GM20431 (cell line): ENCODE measurements at regions not wholly inside any gene's neighbourhood (a gene's known extent, or its start where the extent isn't known, plus 50 kb on each side); places are given as distances from the start of the nearest gene placed in this dataset.

Experiments used
- in situ Hi-C: fragments of 300-500 bp; cut with MseI, MboI; formaldehyde crosslinking; loops from one replicate; pipeline ENCODE4 v1.15.0; 2020; ENCODE audit warnings: low sequenced_read_pairs; ENCODE audit not compliant: unreplicated experiment

- in situ Hi-C loops: no loop called here
Measured at GRCh38 chr14:76929927-76930326, 98.6 kb downstream of the IRF2BPL start.

- in situ Hi-C loops: no loop called here
Measured at GRCh38 chr14:76927971-76928700, 100.4 kb downstream of the IRF2BPL start.

GRCh38 chr14:76926521-76927251 lies 100.5 kb downstream of the LRRC74A start:
- in situ Hi-C loops: no loop called here

GRCh38 chr14:76925097-76925441 lies 98.9 kb downstream of the LRRC74A start:
- in situ Hi-C loops: no loop called here

DNA sequence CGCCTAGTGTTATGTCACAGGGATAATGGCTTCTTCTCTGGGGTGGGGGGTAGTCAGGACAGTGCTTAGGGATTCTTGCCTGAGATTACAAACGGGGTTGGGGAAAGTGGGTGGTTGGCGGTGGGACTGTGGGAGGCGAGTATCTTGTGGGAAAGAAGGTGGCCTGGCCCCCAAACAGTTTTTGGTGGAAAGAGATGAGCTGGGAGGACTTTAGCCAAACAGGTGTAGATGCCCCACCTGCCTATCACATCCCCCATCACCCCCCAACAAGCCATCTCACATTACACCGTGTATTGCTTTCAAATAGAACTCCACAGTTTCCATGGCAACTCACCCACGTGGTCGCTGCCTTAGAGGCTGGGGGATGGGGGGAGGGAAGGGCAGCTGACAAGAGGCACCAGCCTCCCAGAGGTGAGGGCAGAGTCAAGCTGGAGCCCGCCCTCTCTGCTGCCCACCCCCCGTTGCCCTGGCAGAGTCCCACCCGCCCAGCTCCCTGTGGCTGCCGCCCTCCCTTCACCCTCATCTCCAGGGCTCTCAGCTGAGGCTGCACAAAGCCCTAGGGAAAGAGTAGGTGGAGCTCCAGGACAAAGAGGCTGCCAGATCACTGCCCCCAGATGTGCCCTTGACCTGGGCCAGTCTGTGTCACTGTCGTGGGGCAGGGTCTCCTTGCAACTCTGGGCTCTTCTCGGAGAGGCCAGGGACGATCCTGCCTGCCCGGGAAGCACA lies 98.3 kb downstream of the LRRC74A start:
- in situ Hi-C loops: no loop called here

- in situ Hi-C loops: no loop called here
Measured at GRCh38 chr14:76923431-76924370, 97.5 kb downstream of the LRRC74A start.

- in situ Hi-C loops: no loop called here
Measured at GRCh38 chr14:76922584-76922983, 96.4 kb downstream of the LRRC74A start.

GRCh38 chr14:76922092-76922491 lies 95.9 kb downstream of the LRRC74A start:
- in situ Hi-C loops: no loop called here

- in situ Hi-C loops: no loop called here
Measured at GRCh38 chr14:76921088-76921399, 94.8 kb downstream of the LRRC74A start.

GRCh38 chr14:76920331-76921087 lies 94.3 kb downstream of the LRRC74A start:
- in situ Hi-C loops: no loop called here

DNA sequence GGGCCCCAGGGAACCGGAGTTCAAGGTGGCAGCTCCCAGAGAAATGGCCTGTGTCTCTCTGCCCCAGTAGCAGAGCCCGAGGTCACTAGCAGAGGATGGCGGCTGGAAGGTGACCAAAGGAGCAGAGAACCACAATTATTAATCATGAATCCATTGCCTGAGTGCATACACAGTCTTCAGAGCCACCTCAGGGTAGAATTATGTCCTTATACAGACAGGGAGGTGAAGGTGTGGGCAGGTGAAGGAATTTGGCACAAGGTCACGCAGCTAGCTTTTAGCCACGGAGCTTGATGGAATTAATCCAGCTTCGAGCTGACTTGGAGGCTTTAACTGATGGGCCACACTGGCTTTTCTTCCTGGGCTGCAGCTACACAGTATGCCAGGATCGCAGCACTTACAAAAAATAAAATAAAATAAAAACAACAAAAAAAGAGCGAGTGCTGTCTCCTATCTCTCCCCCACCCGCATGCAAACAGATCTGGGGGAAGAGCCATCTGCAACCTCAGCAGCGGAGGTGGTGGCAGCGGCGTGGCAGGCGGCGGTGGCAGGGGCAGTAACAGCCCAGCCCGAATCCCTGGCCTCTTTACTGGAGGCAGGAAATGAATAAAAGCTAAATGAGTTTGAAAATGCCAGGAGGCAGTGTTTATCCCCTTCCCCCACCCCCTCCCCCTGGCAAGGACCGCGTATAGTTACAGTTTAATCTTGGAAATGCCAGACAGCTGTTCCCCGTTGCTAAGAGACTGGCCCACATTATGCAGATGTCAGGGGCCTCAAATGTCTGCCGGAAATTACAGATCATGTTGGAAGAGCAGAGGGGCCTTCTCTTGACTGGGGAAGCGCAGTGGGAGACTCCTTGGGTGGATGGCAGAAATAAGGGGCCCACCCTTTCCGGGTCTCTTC lies 93.5 kb downstream of the LRRC74A start:
- in situ Hi-C loops: loop anchor here (10.0 kb wide), 1 partner anchor 135 kb away; no protein-coding TSS in a partner anchor
